HG03135 (cell line): ENCODE measurements at regions not wholly inside any gene's neighbourhood (a gene's known extent, or its start where the extent isn't known, plus 50 kb on each side); places are given as distances from the start of the nearest gene placed in this dataset.
"Not testable (repeated sequence)": the region's sequence is repeated elsewhere in the genome, so short reads cannot be mapped to it uniquely, and the experiment has no call there.

ENCODE experiments used
- ATAC-seq: cut with Tn5 transposase; IDR thresholded peaks from one replicate; pipeline ENCODE4 v1.9.1; 2021; ENCODE audit warnings: mild to moderate bottlenecking, moderate library complexity; ENCODE audit not compliant: unreplicated experiment

DNA sequence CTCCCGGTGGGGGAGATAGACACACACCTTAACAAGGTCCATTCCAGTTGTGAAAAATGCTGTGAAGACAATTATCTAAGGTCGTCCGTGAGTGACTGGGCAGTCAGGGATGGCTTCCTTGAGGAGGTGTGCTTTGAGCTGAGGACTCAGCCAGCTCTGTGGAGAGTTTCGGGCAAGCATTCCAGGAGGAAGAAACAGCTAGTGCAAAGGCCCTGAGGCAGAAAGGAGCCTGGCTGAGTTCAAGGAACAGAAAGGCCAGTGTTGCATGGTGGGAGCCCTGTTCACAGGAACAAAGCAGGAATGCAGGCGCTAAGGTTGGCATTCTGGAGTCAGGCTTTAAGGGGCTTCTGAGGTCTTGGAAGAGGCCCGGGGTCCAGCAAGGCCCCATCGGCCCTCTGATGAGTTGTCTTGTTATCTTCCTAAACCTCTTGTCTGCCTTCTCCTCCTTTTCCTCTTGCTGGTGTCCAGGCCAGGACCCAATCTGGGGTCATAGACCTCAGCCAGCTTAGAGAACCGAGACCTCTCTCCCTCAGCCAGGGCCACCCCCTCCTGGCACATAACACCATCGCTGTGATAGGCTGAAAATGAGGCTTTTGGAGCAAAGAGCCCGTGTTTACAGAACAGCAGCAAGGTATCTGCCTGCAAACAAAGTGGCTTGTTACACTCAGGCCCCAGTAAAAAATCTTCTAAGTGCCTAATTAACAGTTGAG is 270.2 kb upstream of the MVB12B start:
- ATAC-seq: no peak

DNA sequence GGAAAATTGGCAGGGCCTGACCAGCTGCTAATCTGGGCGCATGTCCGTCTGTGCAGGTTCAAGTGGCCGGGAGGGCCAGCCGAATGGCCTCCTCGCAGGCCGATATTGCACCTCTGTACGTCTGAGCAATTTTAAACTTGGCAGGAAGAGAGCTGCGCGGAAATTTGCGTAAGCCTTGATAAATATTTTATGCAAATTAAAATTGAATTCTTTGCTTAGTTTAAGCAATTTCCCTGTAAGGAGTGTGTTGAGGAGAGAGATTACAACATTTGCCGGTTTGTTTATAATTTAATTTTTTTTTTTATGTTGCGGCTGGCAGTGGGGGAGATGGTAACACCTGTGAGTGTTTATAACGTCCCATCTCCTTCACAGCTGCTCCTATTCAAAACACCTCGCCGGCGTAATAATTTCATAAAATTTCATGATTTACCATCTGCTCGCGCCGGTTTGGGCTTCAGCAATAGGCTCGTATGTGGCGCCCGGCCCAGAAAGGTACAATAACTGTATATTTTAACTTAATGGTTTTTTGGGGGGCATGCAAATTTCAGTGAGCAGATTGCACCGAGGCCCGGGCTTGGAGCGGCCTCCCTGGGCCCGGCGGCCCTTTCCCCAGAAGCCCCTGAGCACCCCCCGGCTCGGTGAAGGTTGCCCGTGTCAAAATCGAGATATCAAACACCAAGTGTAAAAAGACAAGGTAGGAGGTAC is 269.4 kb upstream of the MVB12B start:
- no peak for ATAC-seq

DNA sequence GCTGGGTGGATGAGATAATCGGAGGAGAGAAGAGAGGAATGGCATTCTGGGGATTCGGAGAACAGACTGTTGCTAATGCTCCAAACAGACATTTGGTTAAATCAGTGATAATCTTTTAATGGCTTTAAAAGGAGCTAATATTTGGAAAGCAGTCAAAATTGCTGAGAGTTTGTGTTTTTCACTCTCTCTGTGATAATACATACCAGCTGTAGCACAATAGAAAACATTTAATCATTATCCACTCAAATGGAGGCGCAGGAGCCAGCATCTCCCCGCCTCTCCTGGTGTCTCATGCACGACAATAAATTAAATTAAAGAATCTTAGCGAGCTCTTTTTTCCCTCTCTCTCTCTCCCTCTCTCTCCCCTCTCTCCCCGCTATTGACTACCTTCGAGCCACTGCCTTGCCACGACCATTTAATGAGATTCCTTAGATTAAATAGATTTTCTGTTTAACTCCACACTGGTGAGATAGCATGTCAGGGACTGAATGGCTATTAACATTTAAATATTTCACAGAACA is 268.6 kb upstream of the MVB12B start:
- no peak for ATAC-seq

DNA sequence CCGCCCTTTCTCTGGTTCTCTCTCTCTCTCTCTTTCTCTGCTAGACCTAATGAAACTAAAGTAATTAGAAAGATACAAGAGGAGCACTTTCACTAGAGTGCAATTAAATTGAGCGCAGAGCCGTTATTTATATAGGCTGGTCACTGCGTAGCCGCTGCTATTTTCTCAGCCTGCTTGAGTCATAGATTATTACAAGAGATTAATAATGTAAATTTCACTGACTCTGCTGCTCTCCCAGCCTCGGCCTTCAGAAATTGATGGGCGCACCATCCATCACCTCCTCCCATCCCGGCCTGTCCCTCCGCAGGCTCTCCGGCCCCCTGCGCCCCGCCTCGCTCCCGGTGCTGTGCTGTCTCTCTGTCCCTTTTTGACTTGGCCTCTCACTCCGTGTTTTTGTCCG is 268.0 kb upstream of the MVB12B start:
- ATAC-seq: no peak

DNA sequence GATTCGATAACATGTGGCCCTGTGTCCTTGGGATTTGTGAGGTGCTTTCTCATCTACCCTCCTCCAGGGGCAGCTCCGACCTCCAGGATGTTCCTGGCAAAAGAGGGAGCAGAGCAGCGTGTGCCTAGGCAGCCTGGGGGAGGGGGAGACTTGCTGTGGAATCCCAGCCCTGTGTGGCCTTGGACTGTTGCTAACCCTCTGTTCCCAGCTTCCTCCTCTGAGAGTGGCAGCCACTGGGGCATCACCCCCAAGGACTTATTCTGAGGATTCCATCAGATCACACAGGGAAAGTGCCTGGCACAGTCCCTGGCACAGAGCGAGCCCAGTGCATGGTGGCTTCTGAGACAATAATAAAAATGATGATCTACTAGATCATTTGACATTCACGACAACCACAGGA is 265.1 kb upstream of the MVB12B start:
- ATAC-seq: no peak

DNA sequence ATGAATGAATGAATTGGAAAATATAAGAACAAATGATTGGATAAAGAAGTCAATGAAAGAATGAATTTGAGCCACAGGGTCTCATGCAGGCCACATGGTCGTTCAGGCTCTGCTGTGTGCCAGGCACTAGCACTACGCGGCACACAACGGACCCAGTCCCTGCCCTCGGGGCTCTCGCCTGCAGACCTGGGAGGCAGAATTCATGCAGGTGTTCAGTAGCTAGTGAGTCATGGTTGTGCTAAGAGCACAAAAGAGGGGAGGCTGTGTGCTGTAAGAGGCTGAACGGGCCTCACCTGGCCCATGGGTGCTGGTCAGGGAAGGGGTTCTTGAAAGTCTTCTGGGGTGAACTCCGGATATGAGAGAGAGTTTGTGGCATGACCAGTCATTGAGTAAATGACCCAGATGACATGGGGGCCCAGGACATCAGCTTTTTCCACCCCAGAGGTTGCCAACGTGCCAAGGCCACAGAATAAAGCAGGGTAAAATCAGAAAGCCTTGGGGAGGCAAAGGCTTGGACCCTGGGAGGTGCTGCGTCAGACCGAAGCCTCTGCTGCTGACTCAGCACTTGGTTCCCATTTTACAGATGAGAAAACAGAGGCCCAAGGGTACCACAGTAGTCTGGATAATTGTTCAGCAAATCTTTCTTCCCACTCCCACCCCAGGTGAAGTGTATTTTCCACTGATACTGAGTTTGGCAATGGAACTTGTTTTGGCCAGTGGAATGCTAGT is 264.3 kb upstream of the MVB12B start:
- no peak for ATAC-seq

DNA sequence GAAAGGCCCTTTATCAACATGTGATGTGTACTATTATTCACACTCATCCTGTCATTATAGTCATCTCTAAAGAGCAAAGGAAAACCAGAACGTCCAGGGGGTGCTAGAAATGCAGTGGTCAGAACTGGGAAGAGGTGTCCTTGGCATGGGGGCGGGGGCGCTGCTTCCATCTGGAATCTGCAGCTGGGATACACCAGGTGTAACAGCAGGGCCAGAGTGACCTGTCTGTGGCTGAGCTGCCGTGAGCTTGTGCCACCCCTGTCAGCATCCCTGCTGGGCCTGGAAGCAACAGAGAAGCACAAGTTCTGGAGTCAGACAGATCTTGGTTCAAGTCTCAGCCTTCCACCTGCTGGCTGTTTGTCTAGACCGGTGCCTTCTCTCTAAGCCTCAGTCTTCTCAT is 263.3 kb upstream of the MVB12B start:
- no peak for ATAC-seq

DNA sequence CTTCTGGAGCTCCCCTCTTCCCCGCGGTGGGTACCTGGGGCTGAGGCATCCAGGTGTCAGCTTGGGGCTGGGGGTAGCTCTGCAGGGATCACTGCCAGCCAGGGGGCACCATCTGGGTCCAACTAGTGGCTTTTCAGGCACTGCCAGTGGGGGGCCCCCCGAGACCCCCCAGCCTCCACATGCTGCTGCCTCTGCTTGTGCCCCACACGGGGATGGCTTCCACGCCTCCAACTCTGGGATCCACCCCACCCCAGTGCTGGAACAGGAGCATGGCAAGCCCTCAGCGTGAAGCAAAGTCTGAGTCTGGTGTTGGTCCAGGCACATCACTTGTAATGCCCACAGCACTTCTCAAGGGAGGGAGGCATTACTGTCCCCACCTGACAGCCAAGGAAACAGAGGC is 260.5 kb upstream of the MVB12B start:
- no peak for ATAC-seq

DNA sequence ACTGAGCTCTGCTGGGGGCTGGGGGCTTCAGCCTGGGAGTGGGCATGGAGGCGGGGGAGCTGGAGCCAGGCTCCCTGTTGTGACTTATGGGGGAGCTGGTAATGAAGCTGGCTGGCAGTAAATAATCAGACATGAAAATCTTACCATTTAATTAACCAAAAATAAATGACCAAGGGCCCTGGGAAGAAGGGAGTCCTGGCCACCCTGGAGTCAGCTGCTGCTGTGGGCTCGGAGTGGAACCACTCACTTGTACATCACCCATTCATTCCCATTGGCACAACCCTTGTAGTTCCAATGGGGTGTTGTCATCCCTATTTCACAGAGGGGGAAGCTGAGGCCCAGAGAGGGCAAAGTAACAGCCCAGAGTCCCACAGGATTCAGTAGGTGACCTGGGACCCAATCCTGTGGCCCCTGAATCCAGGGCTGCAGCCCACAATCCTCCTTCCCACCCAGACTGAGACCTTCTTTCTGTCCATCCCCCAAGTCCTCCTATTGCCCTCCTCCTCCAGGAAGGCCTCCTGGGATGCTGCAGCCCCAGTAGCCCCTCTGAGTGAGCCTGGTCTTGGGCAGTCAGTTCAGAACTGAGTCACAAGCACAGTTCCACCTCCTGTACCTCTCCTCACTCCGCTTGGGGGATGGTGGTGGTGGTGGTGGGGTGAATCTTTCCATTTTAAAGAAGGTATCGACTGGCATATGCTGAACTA is 259.4 kb upstream of the MVB12B start:
- ATAC-seq: no peak

DNA sequence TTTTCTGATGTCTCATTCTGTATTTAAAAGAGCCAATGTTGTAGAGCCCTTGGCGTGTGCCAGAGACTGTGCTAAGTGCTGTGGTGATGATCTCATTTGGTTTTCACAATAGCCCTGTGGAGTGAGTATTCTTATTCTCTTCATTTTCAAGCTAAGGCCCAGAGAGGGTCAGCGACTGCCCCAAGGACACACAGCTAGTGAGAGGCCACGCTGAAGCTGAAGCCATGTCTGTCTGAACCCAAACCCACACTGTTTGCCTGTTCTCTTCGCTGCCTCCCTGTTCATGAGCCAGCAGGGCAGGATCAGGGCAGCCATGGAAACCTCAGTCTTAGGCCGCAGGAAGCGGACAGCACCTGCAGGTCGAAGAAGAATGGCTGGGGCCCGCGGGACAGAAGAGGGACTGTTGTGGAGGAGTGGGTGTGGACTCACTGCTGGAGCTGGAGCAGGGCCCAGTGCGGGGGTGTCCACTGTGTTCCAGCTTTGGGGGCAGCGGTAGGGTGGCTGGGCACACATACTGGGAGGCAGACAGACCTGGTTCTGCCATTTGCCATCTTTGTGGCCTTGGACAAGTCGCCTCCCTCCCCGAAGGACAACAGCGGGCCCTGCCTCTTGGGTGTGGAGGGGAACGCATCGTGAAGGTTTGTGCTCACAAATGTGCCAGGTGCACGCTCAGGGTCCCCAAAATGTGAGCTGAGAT is 257.9 kb upstream of the MVB12B start:
- ATAC-seq: no peak

DNA sequence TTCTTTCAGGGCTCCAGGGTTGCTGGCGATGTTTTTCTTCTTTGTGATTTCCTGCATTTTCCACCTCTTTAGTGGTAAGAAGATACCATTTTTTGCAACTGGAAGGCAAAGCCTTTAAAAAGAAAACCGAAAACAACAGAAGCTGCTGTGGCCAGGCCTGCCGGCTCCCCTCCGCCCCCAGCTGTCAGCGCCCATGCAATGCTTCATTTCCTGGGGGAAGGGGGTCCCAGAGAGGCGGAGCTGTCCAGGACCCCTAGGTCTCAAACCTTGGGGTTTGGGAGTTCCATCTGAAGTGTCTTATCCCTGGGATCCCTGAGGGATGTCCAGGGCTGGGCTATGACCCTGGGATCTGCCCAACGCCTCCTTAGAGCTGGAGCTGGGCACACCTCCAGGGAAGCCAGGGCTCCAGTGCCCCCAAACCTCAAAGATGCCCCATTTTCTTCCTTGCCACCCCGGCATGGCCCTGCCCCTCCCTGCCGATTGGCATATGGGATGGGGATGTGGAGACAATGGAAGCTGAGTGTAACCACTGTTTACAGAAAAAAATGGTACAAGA is 257.2 kb upstream of the MVB12B start:
- no peak for ATAC-seq

DNA sequence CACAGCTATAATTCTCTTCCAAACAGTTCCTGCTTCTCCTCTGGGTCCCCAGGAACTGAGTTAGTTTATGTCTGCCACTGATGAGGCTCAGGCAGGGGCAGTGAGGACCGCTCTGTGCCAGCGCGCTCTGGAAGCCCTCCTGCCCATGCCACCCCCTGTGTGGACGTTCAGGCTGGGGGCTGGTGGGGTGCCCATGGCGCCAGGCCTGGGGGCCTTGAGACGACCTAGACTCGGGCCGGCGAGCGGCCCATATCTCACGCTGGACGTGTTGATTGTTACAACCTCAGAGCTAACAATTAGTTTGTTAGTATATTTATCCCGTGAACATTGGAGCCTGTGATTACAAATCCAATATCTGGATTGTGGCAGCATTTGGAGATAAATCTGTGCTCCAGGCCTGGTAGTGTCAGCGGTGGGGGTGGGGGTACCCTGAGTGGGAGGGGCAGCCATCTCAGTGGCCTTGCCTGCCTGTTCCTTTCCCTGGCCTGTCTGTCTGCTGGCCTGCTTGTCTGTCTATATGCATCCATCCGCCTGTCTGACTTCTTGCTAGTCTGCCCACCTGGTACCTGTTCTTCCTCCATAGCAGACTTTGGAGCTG is 256.5 kb upstream of the MVB12B start:
- no peak for ATAC-seq

DNA sequence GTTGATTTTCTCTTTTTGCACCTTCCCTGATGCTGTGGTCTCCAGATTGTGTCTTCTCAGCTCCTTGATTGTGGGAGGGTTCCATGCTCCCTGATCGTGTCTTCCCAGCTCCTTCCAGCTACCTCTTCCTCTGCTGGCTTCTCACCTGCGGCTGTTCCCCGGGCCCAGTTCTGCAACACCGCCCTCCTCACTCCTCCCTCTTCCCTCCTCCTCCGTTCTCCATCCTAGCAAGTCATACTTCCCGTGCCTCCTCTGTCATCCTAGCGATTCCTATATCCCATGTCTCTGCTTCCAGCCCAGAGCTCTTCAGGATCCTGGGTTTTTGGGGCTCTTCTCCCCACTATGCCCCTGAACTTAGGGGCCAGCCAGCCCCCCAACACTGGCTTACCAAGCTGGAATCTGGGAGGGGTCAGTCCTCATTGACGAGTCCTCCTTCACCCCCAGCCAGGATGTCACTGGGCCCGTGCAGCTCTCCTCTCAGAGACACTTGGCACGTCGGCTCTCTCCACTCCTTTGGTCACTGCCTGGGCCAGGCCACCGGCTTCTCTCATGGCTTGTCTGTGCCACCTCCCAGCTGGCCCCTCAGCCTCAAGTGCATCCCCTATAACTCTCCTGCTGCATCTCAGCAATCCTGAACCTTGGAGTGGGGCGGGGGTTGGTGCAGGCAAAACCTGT is 255.4 kb upstream of the MVB12B start:
- no peak for ATAC-seq

DNA sequence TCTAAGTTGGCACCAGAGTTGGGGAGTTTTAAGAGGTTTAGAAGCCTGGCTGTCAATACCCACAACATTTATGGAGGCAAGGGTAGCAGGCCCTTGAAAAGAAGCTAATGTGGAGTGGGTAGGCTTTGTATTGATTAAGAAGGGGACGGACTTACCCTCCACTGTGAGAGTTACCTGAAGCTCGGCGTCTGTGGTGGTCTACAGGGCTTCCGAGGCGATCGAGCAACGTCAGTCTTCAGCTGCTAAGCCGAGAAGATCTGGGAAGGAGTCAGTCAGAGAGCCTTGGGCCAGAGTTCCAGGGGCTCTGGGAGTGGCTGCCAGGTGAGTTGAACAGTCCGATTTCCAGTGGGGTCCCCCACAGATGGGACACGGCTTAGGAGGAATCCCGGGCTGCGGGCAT is 249.0 kb upstream of the MVB12B start:
- not testable (repeated sequence) for ATAC-seq

DNA sequence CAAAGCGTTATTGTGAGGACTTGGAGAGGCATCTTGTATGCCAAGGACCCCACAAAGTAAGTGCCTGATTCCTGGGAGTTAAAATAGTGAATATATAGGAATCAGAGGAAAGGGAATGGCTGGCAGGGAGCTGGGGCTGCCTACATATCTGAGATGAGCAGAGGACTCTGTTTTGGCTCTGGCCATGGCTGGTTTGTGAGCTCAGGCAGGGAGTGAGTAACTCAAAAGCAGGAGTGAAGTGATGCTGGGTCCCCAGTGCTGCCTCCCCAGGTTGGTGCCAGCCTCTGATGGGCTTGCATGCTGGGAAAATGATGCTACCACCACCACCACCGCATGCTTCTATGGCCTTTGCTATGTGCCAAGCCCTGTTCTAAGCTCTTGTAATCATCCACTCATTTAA is 246.0 kb upstream of the MVB12B start:
- no peak for ATAC-seq

DNA sequence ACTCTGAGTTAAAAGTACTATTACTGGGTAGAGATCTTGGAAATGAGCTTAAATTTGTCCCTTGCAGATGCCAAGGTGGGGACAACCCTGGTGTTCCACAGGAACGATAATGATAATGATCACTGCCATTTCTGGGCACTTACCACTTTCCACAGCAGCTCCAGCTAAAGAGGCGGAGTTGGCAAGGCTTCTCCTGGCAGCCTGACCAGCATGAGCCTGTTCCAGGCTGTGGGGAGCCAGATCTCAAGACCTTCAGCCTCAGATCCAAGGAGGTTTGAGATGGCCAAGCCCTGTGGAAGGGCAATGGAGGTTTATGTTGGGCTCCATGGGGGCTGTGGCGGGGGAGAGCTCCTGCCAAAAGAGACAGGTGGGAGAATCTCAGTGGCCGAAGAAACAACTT is 244.9 kb upstream of the MVB12B start:
- no peak for ATAC-seq

DNA sequence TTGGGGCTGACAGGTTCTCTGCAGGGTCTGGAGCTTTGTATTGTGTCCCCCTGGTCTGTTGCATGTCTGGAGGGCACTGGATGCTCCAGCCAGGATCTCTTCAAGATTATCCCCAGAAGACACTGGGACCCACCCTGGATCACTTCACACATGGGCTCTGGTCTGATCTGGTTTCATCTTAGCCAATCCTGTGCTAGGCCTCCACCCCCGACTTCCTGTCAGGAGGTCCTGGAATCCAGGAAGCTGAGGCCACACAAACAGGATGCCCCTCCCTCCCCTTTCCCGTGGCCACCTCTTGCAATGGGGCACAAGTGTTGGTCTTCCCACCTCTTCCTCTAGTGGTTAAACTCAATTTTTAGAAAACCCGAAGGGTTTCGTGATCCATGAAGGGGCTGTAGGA is 242.6 kb upstream of the MVB12B start:
- no peak for ATAC-seq

DNA sequence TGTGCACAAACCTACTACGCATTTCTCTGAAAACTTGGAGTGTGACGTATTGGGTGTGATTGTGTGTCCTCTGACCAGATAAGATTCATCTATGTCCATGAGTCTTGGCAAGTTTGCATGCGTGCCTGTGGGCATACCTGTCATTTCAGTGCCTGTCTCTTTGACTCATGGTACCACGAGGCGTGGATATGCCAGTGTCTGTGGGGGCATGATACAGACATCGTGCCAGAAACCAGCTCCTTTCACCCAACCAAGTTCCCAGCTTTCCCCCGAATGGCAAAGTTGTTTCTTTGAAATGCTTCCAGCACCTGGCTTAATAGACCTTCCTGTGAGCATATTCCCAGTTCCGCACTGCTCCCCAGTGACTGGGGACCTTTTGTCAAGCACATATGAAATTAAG is 241.9 kb upstream of the MVB12B start:
- ATAC-seq: no peak

DNA sequence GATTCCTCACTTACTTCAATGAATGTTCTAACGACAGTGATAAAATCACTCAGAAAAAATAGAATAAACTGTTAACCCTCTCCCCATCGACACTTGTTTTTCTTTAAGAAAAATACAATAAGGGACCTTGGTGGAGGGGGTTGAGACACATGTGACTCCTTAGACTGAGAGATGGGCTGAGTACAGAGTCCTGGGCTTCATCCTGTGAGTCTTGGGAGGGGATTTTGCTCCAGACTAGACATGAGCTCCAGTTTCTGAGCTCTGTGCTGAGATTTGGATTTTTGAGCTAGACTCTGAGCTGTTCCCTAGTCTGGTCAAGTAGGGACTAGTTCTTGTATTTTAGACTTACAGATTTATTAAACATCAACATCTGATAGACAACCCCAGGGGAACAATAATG is 241.5 kb upstream of the MVB12B start:
- no peak for ATAC-seq
